Caco-2 (cell line): ENCODE measurements at regions not wholly inside any gene's neighbourhood (a gene's known extent, or its start where the extent isn't known, plus 50 kb on each side); places are given as distances from the start of the nearest gene placed in this dataset.

Experiments used
- BruUV-seq: library from RNA; stranded (reverse); fragments of 400-500 nt; replicated peaks from 2 replicates; lab custom pipeline; 2021; lab: Mats Ljungman, UMichigan
- CTCF ChIA-PET: fragments of 300-600 bp; sonication (Branson Sonifier 250); formaldehyde crosslinking; loops from one replicate; lab custom pipeline; 2022; ENCODE audit warnings: antibody characterized with exemption; lab: Charles Lee
- POLR2A ChIA-PET: fragments of 300-600 bp; sonication (Branson Sonifier 250); formaldehyde crosslinking; loops from one replicate; lab custom pipeline; 2022; ENCODE audit warnings: antibody characterized with exemption; lab: Charles Lee
- DNase-seq, 2 experiments: peaks; one replicate each; pipeline versions ENCODE4 v3.0.0 to v3.0.0-alpha.2; 2020 to 2022
- H3K27me3 ChIP-seq: replicated peaks from 2 replicates; pipeline ENCODE4 v1.6.0; 2011; ENCODE audit warnings: low read length; ENCODE audit not compliant: control insufficient read depth, insufficient read depth
- H3K36me3 ChIP-seq: 2 replicates; pipeline ENCODE4 v1.5.1; 2011; ENCODE audit warnings: low read length; ENCODE audit not compliant: control insufficient read depth, insufficient read depth
- H3K4me1 ChIP-seq: fragments of 250-450 bp; sonication (Bioruptor Pico); 2 replicates; pipeline ENCODE4 v1.5.1; 2020; ENCODE audit warnings: mild to moderate bottlenecking
- H3K4me3 ChIP-seq: 2 replicates; pipeline ENCODE4 v1.5.1; 2011; ENCODE audit warnings: low read depth, mild to moderate bottlenecking, control low read depth, low read length
- H3K9me3 ChIP-seq: fragments of 250-450 bp; sonication (Bioruptor Pico); 2 replicates; pipeline ENCODE4 v1.5.1; 2020; ENCODE audit warnings: mild to moderate bottlenecking, moderate library complexity
- H3K27ac Mint-ChIP-seq: one replicate; pipeline ENCODE4 v1.8.0; 2022; ENCODE audit warnings: mixed read lengths; ENCODE audit not compliant: unreplicated experiment
- H3K27me3 Mint-ChIP-seq: one replicate; pipeline ENCODE4 v1.8.0; 2022; ENCODE audit warnings: mixed read lengths; ENCODE audit not compliant: insufficient read depth, unreplicated experiment
- H3K36me3 Mint-ChIP-seq: one replicate; pipeline ENCODE4 v1.8.0; 2022; ENCODE audit warnings: mild to moderate bottlenecking, mixed read lengths; ENCODE audit not compliant: insufficient read depth, unreplicated experiment
- H3K4me1 Mint-ChIP-seq: one replicate; pipeline ENCODE4 v1.8.0; 2022; ENCODE audit warnings: low read depth, mixed read lengths; ENCODE audit not compliant: unreplicated experiment
- H3K4me3 Mint-ChIP-seq: one replicate; pipeline ENCODE4 v1.8.0; 2022; ENCODE audit warnings: mild to moderate bottlenecking, moderate library complexity, mixed read lengths; ENCODE audit not compliant: unreplicated experiment
- H3K9me3 Mint-ChIP-seq: one replicate; pipeline ENCODE4 v1.8.0; 2022; ENCODE audit warnings: mixed read lengths; ENCODE audit not compliant: unreplicated experiment
- CTCF ChIP-seq, 2 experiments: fragments of 200-600 bp in 1 of 2; IDR thresholded peaks; 1 replicate in 1 of 2; 2 replicates in 1 of 2; pipeline versions ENCODE4 v1.5.1 to v1.8.0; 2011 to 2022; ENCODE audit warnings: antibody characterized with exemption in 1 of 2, control low read depth in 1 of 2, inconsistent platforms in 1 of 2, low read depth in 1 of 2, low read length in 1 of 2, mild to moderate bottlenecking in 1 of 2, moderate library complexity in 1 of 2; ENCODE audit not compliant: insufficient read depth in 1 of 2, severe bottlenecking in 1 of 2, unreplicated experiment in 1 of 2
- intact Hi-C: fragments of 100-400 bp; cut with micrococcal nuclease; formaldehyde crosslinking; loops from one replicate; pipeline ENCODE4 v1.10.0; 2022; ENCODE audit not compliant: unreplicated experiment

GRCh38 chr18:68429841-68430240 lies 285.1 kb downstream of the TMX3 start:
- Histone ChIP-seq H3K27me3 (no peaks in the 10 kb centered on the region), H3K9me3 (no peaks in the 10 kb centered on the region), H3K4me1 (no peaks in the 10 kb centered on the region), H3K4me3 (no peak overlapping the region), H3K36me3 (no peaks in the 10 kb centered on the region)
- Mint-ChIP-seq H3K27ac (no peak overlapping the region), H3K36me3 (no peaks in the 10 kb centered on the region), H3K4me1 (no peaks in the 10 kb centered on the region), H3K27me3 (no peaks in the 10 kb centered on the region), H3K9me3 (no peaks in the 10 kb centered on the region), H3K4me3 (no peak overlapping the region)
- intact Hi-C loops = no loop called here
- TF ChIP-seq CTCF (IDR thresholded peaks at IDR 0.05; ENCODE audit: insufficient read depth in 1 of 2, low read depth in 1 of 2, low read length in 1 of 2, severe bottlenecking in 1 of 2, unreplicated experiment in 1 of 2) = no peak
- BruUV-seq = no TSS peak
- ChIA-PET CTCF (no interaction called here), POLR2A (no interaction called here)
- no peak for DNase-seq

- DNase-seq = no peak
- no TSS peak for BruUV-seq
- H3K27me3 ChIP-seq = no peaks in the 10 kb centered on the region
- intact Hi-C loops = no loop called here
- H3K4me3 ChIP-seq = no peak overlapping the region
- no peak overlapping the region for H3K27ac Mint-ChIP-seq
- TF ChIP-seq CTCF (IDR thresholded peaks at IDR 0.05; ENCODE audit: insufficient read depth in 1 of 2, low read depth in 1 of 2, low read length in 1 of 2, severe bottlenecking in 1 of 2, unreplicated experiment in 1 of 2) = no peak
- no peaks in the 10 kb centered on the region for H3K9me3 Mint-ChIP-seq
- no peaks in the 10 kb centered on the region for H3K27me3 Mint-ChIP-seq
- ChIA-PET POLR2A (no interaction called here), CTCF (no interaction called here)
- no peaks in the 10 kb centered on the region for H3K36me3 Mint-ChIP-seq
- H3K4me1 ChIP-seq = no peaks in the 10 kb centered on the region
- H3K9me3 ChIP-seq = no peaks in the 10 kb centered on the region
- H3K4me3 Mint-ChIP-seq = no peak overlapping the region
- no peaks in the 10 kb centered on the region for H3K36me3 ChIP-seq
- H3K4me1 Mint-ChIP-seq = no peaks in the 10 kb centered on the region
Measured at GRCh38 chr18:68429111-68429510, 285.8 kb downstream of the TMX3 start.

GRCh38 chr18:68428661-68429060 lies 286.2 kb downstream of the TMX3 start:
- no TSS peak for BruUV-seq
- ChIA-PET POLR2A (no interaction called here), CTCF (no interaction called here)
- H3K36me3 ChIP-seq = no peaks in the 10 kb centered on the region
- H3K4me3 Mint-ChIP-seq = no peak overlapping the region
- intact Hi-C loops = no loop called here
- H3K27me3 ChIP-seq = no peaks in the 10 kb centered on the region
- no peak overlapping the region for H3K4me3 ChIP-seq
- no peaks in the 10 kb centered on the region for H3K4me1 ChIP-seq
- H3K9me3 ChIP-seq = no peaks in the 10 kb centered on the region
- no peaks in the 10 kb centered on the region for H3K4me1 Mint-ChIP-seq
- no peak overlapping the region for H3K27ac Mint-ChIP-seq
- no peak for TF ChIP-seq CTCF (IDR thresholded peaks at IDR 0.05; ENCODE audit: insufficient read depth in 1 of 2, low read depth in 1 of 2, low read length in 1 of 2, severe bottlenecking in 1 of 2, unreplicated experiment in 1 of 2)
- DNase-seq = no peak
- H3K27me3 Mint-ChIP-seq = no peaks in the 10 kb centered on the region
- H3K9me3 Mint-ChIP-seq = no peaks in the 10 kb centered on the region
- H3K36me3 Mint-ChIP-seq = no peaks in the 10 kb centered on the region
